Breast epithelium (tissue), 3 donors: ENCODE measurements at regions not wholly inside any gene's neighbourhood (a gene's known extent, or its start where the extent isn't known, plus 50 kb on each side); places are given as distances from the start of the nearest gene placed in this dataset.

Experiments
- CTCF ChIP-seq, 3 donors: fragments of 450-650 bp; IDR thresholded peaks; one replicate each; pipeline ENCODE4 v1.5.1; 2016 to 2017; ENCODE audit warnings: antibody characterized with exemption in 3 of 3, mild to moderate bottlenecking in 3 of 3, moderate library complexity in 3 of 3
- POLR2AphosphoS5 ChIP-seq, 3 donors: sonication (generic); formaldehyde crosslinking; IDR thresholded peaks; one replicate each; pipeline ENCODE4 v1.6.1; 2017; ENCODE audit warnings: antibody characterized with exemption in 3 of 3

- no peak for TF ChIP-seq POLR2AphosphoS5 (IDR thresholded peaks at IDR 0.05)
- no peak for TF ChIP-seq CTCF (IDR thresholded peaks at IDR 0.05)
These were observed 97.2 kb upstream of the CNTN4 start for GRCh38 chr3:2001306-2002108.
